GM08714 (cell line): ENCODE measurements at regions not wholly inside any gene's neighbourhood (a gene's known extent, or its start where the extent isn't known, plus 50 kb on each side); places are given as distances from the start of the nearest gene placed in this dataset.
"Not testable (repeated sequence)": the region's sequence is repeated elsewhere in the genome, so short reads cannot be mapped to it uniquely, and the experiment has no call there.

Source experiments
- H3K4me3 ChIP-seq: fragments of 200-500 bp; sonication (Bioruptor generic); 2 replicates; pipeline ENCODE4 v1.5.1; 2014; ENCODE audit warnings: mild to moderate bottlenecking, low read length, inconsistent platforms
- ZNF274 ChIP-seq: IDR thresholded peaks from 2 replicates; pipeline ENCODE4 v1.6.1; 2012; ENCODE audit warnings: mild to moderate bottlenecking, low read depth, low read length

DNA sequence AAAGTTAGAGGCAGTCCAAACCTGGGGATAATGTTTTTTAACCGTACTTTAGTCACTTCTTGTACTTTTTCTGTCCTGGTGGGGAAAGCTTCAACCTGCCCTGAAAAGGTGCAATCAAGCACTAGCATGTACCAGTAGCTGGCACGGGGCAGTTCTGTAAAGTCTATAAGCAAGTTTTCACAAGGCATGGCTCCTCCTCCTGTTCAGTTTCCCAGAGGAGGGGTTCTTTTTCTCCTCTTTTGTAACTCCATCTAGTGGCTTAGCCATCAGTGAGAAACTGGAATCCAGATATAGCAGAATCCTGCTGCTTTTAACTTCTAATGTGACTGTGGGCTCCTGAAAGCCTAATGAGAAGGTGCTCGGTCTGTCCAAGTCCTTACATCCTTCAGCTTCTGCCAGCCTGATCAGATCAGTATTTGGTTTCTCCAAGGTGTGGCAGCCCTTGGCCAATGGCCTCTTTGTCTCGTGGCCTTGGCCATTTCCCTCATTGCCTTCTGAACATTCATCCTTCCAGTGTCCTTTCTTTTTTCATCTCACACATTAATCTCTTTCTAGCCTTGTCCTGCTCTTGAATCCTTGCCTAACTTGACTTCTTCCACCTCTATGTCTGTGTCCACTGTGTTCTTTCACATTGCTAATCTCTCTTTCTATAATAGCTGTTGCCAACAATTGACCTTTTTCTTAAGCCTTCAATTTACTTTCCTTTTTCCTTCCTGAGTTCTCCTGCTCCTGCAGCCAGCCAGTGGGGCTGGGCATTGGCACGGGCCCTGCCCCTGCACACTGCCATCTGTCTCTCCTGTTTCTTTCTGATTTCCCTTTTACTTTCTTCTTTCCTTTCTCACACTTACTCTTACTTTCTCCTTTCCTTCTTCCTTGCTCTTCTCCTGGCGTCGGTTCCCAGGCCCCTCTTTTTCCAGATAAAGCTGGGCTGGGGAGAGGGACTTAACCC lies 222.0 kb upstream of the SYNCRIP start:
- no peak for TF ChIP-seq ZNF274
- H3K4me3 ChIP-seq = no peak overlapping the region

DNA sequence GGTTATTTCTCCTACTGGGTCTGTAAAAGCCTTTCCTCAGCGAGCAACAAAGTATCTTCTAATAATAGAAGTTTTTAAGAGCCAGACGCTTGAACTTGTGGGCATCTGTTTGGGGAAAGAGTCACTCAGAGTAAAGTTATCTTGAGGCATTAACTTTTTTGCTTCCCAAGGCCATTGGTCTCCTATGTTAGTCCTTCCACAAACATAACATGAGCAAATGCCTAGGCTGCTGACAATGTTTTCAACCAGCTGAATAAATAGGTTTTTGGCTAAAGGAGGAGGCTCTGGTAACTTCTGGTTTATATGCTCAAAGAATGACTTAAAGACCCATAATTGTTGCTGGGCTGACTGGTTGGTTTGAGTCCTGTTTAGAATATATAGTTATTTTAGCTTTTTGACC lies 213.5 kb upstream of the SYNCRIP start:
- no peak overlapping the region for H3K4me3 ChIP-seq
- TF ChIP-seq ZNF274 = no peak

DNA sequence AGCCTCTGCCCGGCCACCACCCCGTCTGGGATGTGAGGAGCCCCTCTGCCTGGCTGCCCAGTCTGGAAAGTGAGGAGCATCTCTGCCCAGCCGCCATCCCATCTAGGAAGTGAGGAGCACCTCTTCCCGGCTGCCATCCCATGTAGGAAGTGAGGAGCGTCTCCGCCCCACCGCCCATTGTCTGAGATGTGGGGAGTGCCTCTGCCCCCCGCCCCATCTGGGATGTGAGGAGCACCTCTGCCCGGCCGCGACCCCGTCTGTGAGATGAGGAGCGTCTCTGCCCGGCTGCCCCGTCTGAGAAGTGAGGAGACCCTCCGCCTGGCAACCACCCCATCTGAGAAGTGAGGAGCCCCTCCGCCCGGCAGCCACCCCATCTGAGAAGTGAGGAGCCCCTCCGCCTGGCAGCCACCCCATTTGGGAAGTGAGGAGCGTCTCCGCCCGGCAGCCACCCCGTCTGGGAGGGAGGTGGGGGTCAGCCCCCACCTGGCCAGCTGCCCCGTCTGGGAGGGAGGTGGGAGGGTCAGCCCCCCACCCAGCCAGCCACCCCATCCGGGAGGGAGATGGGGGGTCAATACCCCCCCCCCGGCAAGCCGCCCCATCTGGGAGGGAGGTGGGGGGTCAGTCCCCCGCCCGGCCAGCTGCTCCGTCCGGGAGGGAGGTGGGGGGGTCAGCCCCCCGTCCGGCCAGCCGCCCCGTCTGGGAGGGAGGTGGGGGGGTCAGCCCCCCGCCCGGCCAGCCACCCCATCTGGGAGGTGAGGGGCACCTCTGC lies 195.8 kb upstream of the SYNCRIP start:
- not testable (repeated sequence) for H3K4me3 ChIP-seq

DNA sequence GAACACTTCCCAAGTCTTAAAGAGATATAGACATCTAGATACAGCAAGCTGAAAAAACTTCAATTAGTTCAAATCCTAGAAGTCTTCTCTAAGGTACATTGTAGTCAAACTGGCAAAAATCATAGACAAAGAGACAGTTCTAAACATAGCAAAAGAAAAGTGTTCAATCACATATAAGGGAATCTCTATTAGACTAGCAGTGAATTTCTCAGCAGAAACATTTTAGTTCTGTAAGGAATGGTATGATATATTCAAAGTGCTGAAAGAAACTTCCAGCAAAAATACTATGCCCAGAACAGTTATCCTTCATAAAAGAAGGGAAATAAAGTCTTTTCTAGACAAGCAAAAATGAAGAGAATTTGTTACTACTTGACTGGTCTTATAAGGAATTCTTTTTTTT lies 186.3 kb upstream of the SYNCRIP start:
- TF ChIP-seq ZNF274 = no peak
- H3K4me3 ChIP-seq = no peak overlapping the region

DNA sequence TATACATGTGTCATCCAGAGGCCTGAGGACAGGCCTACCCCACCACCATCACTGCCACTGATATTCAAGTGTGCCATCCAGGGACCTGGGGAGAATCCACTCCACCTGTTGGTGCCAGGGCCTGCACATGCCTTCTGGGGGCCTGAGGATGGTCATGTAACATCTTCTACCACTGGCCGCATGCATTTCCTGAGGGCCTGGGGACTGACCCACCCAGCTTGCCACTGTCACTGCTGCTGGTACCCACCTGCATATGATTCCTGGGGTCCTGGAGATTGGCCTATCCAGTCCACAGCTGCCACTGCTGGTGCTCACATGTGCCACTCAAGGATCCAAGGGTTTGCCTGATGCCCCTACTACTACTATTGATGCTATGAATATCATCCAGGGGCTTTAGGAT lies 184.3 kb upstream of the SYNCRIP start:
- TF ChIP-seq ZNF274 = no peak
- no peak overlapping the region for H3K4me3 ChIP-seq

DNA sequence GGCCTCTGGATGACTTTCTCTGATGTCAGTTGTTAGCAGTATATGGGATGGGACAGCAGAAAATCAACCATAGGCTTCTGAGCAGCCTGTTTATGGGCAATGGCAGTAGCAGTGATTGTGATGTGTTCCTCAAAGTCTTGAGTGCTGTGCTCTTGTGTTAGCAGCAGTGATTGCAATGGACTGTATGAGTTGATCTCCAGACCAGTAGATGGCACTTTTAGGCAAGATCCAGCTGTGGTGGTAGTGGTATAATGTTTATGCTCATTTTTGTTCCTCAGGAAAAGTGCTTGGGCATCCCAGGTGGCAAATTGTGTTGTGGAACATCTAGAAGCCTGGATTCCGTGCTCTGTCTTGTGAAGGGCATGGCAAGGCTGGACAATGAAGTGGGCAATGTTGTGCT lies 181.6 kb upstream of the SYNCRIP start:
- TF ChIP-seq ZNF274 = no peak
- H3K4me3 ChIP-seq = no peak overlapping the region

DNA sequence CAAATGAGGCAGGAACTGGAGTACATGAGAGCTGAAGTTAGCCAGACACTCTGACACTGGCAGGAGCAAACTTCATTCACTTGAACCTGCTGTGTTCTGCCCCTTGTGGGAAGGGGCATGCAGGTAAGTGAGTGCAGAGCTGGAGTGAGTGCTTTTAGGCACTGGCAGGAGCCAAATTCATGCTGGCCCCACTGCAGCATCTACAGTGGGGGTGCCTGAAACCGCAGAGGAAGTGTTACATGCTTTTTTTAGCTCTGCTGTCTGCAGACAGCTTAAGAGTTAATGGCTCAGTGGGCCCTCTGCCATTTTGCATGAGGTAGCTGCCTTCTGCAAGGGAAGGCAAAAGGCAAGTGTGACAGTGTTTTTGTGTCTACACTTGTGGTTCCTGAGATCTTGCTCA lies 167.9 kb upstream of the SYNCRIP start:
- H3K4me3 ChIP-seq = no peak overlapping the region

DNA sequence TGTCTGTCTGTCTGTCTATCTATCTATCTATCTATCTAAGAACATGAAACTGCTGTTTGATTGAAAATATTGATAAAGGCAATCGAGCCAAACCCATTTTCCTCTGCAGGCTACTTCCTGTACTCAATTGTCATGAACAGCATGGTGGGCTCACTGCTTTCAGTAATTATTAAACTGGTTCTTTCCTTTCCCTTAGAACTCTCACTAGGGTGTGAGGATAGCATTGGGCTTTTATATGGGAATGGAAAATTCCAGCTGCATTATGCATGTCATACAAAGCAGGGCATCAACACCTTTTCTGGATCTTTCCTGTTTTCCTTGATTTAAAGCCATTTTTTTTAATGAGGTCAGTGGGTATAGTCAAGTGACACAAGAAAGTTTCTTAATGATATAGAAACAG lies 161.0 kb upstream of the SYNCRIP start:
- TF ChIP-seq ZNF274 = no peak
- no peak overlapping the region for H3K4me3 ChIP-seq

More for the DNA sequence above, 167.9 kb upstream of the SYNCRIP start:
- TF ChIP-seq ZNF274 = no peak

DNA sequence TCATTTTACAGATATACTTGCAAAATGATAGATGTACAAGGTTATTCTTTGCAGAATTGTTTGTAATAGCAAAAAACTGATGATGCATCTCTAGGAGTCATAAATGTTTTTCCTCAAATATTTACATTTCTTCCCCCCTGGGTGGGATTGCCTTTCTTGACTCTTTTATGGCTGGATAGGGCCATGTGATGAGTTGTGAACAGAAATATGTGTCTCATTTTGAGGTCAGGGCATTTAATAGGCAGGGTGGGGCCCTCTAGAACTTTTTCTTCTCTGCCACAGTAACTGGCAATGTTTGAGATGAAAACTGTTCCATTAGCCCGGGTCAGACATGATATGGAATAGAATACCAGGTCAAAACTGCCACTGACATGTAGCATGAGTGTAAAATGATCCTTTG lies 159.5 kb upstream of the SYNCRIP start:
- no peak overlapping the region for H3K4me3 ChIP-seq
- TF ChIP-seq ZNF274 = no peak

DNA sequence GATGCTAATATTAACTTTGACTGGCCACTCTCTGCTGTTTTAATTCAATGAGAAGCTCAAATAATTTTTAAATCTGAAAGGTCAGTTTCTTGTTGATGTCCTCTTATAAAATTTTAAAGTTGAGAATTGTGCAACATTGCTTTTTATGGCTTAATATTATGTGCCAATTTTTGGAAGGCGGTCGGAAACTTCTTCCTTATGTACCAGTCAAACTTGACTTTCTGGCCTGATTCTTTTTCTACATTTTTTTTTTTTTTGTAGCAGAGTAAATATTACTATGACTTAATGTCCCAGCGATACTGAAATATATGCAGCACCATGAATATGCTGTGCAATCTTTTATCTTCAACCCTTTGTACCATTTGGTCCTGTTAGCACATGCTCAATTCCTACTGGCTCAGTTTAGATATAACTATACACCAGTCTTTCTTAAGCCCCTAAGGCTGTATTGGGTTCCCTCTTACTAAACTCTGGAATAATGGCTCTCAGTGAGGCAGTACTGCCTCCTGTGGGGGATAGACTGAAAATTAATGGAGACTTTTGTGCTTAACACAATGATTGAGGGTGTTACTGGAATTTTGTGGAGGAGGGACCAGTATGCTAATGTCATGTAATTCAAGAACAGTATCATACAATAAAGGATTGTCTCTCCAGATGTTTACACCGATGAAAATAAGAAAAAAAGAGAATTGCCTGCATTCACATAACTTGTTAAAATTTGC lies 156.4 kb upstream of the SYNCRIP start:
- TF ChIP-seq ZNF274 = no peak
- H3K4me3 ChIP-seq = no peak overlapping the region

DNA sequence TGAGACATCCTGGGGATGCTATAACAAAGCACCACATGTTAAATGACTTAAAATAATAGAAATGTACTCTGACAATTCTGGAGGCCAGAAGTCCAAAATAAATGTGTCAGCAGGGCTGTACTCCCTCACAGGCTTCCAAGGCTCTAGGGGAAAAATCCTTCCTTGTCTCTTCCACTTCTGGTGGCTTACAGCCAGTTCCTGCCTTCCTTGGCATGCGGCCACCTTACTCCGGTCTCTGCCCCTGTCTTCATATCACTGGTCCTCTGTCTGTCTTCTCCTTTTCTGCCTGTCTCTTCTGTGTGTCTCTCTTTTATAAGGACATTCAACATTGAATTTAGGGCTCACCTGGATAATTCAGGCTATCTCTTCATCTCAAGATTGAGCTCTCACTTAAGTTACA lies 155.3 kb upstream of the SYNCRIP start:
- H3K4me3 ChIP-seq = no peak overlapping the region
- no peak for TF ChIP-seq ZNF274

DNA sequence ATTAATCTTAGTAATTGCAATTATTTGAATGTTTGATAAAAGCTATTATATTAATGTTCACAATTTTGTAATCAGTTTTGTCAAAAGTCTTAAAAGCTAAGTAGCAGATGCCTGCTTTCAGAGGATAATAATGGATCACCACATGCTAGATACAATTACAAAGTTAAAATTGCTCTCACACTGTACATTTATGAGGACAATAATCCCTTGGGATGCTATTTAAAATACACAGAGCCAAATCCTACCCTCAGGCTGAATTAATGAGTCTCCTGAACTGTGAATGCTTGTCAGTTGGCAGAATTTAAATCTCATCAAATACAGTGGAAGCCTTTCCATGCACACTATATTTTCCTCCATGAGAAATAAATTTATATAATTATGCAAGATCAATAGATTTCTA lies 153.3 kb upstream of the SYNCRIP start:
- no peak for TF ChIP-seq ZNF274

DNA sequence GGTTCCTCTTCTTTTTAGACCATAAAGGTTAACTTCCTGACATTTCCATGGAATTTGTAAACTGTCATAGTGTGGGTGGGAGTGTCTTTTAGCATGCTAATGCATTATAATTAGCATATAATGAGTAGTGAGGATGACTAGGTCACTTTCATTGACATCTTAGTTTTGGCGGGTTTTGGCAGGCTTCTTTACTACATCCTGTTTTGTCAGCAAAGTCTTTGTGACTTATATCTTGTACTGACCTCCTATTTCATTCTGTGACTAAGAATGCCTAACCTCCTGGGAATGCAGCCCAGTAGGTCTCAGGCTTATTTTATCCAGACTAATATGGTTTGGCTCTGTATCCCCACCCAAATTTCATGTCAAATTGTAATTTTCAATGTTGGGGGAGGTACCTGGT lies 149.6 kb upstream of the SYNCRIP start:
- no peak for TF ChIP-seq ZNF274
- H3K4me3 ChIP-seq = no peak overlapping the region

More for the DNA sequence above, 153.3 kb upstream of the SYNCRIP start:
- H3K4me3 ChIP-seq = no peak overlapping the region

DNA sequence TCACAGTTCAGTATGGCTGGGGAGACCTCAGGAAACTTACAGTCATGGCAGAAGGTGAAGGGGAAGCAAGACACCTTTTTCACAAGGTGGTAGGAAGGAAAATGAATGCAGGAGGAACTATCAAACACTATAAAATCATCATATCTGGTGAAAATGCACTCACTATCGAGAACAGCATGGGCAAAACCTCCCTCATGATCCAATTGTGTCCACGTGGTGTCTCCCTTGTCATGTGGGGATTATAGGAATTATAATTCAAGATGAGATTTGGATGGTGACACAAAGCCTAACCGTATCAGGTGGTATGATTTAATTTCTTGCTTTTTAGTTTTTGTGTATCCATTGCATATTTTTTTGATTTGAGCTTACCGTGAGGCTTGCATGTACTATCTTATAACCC lies 133.2 kb upstream of the SYNCRIP start:
- TF ChIP-seq ZNF274 = no peak
- no peak overlapping the region for H3K4me3 ChIP-seq
